HepG2 (cell line): ENCODE measurements at regions not wholly inside any gene's neighbourhood (a gene's known extent, or its start where the extent isn't known, plus 50 kb on each side); places are given as distances from the start of the nearest gene placed in this dataset.

Source experiments
- AKAP8 ChIP-seq: sonication (generic); formaldehyde crosslinking; IDR thresholded peaks from 2 replicates; pipeline ENCODE4 v1.5.1; 2020; ENCODE audit warnings: mild to moderate bottlenecking, missing genetic modification reagents
- ATAD3A ChIP-seq: sonication (generic); formaldehyde crosslinking; IDR thresholded peaks from 2 replicates; pipeline ENCODE4 v1.4.0; 2020; ENCODE audit warnings: missing genetic modification reagents
- ATRX ChIP-seq: sonication (generic); formaldehyde crosslinking; IDR thresholded peaks from 2 replicates; pipeline ENCODE4 v1.4.0; 2020; ENCODE audit warnings: missing genetic modification reagents, borderline replicate concordance
- BRCA1 ChIP-seq: sonication (generic); formaldehyde crosslinking; IDR thresholded peaks from 2 replicates; pipeline ENCODE4 v1.4.0; 2020; ENCODE audit warnings: missing genetic modification reagents
- GABPA ChIP-seq, 2 experiments: IDR thresholded peaks; 2 replicates each; pipeline ENCODE4 v1.6.1; 2011 to 2016; ENCODE audit warnings: low read depth in 2 of 2, low read length in 1 of 2, missing biosample characterization in 1 of 2, missing genetic modification characterization in 1 of 2
- MAFK ChIP-seq, 2 experiments: IDR thresholded peaks in 1 of 2; conservative IDR thresholded peaks in 1 of 2; 2 replicates each; pipeline ENCODE4 v1.6.1; 2011; ENCODE audit warnings: improper control_type of control experiment in 2 of 2, low read length in 2 of 2
- MED8 ChIP-seq: sonication (generic); formaldehyde crosslinking; IDR thresholded peaks from 2 replicates; pipeline ENCODE4 v1.8.1; 2023; ENCODE audit warnings: mild to moderate bottlenecking, missing genetic modification reagents; ENCODE audit not compliant: insufficient replicate concordance
- NCOA2 ChIP-seq: sonication (generic); formaldehyde crosslinking; IDR thresholded peaks from 2 replicates; pipeline ENCODE4 v1.8.0; 2022; ENCODE audit warnings: inconsistent platforms
- REPIN1 ChIP-seq: sonication (generic); formaldehyde crosslinking; IDR thresholded peaks from 2 replicates; pipeline ENCODE4 v1.8.0; 2022; ENCODE audit warnings: missing genetic modification reagents, low read depth, mild to moderate bottlenecking, borderline replicate concordance
- RFX5 ChIP-seq: IDR thresholded peaks from 2 replicates; pipeline ENCODE4 v1.6.1; 2011; ENCODE audit warnings: low read depth, low read length, improper control_type of control experiment
- SETDB1 ChIP-seq: sonication (generic); formaldehyde crosslinking; IDR thresholded peaks from 2 replicates; pipeline ENCODE4 v1.5.1; 2020; ENCODE audit warnings: missing genetic modification reagents, mild to moderate bottlenecking, borderline replicate concordance
- SNRNP70 ChIP-seq: fragments of 200-400 bp; formaldehyde crosslinking; IDR thresholded peaks from 2 replicates; pipeline ENCODE4 v1.6.1; 2017; ENCODE audit warnings: mild to moderate bottlenecking, low read depth, low read length, moderate library complexity
- TOE1 ChIP-seq: sonication (generic); formaldehyde crosslinking; IDR thresholded peaks from 2 replicates; pipeline ENCODE4 v1.4.0; 2020; ENCODE audit warnings: mild to moderate bottlenecking, missing genetic modification reagents
- TOPORS ChIP-seq: sonication (generic); formaldehyde crosslinking; IDR thresholded peaks from 2 replicates; pipeline ENCODE4 v1.8.0; 2023; ENCODE audit warnings: mild to moderate bottlenecking, missing genetic modification reagents
- ZBTB40 ChIP-seq, 2 experiments: fragments of 450-650 bp in 1 of 2; sonication (generic) in 1 of 2; formaldehyde crosslinking in 1 of 2; IDR thresholded peaks; 2 replicates each; pipeline versions ENCODE4 v1.6.1 to v1.8.0; 2016 to 2022; ENCODE audit warnings: antibody characterized with exemption in 1 of 2, mild to moderate bottlenecking in 1 of 2, missing genetic modification reagents in 1 of 2
- ZFY ChIP-seq: sonication (generic); formaldehyde crosslinking; IDR thresholded peaks from 2 replicates; pipeline ENCODE4 v1.4.0; 2020; ENCODE audit warnings: missing genetic modification reagents
- ZNF232 ChIP-seq: sonication (generic); formaldehyde crosslinking; IDR thresholded peaks from 2 replicates; pipeline ENCODE4 v1.4.0; 2020; ENCODE audit warnings: missing genetic modification reagents, borderline replicate concordance
- ZNF513 ChIP-seq: sonication (generic); formaldehyde crosslinking; conservative IDR thresholded peaks from 2 replicates; pipeline ENCODE4 v1.5.0; 2020; ENCODE audit warnings: missing genetic modification reagents

GRCh38 chr2:224145751-224146355 lies 106.8 kb upstream of the SERPINE2 start (continued):
- no peak for TF ChIP-seq RFX5
- no peak for TF ChIP-seq MED8 (CRISPR knock-in tag)
- TF ChIP-seq ZFY (CRISPR knock-in tag) = no peak; the same call in 1 of the 2 replicates
- TF ChIP-seq SETDB1 (CRISPR knock-in tag) = no peak; the same call in 1 of the 2 replicates
- TF ChIP-seq AKAP8 (CRISPR knock-in tag) = no peak; the same call in 1 of the 2 replicates
- TF ChIP-seq ZNF232 (CRISPR knock-in tag) = 0 out of 2 replicates have a peak, but pooled peaks have one; percentile 38
- TF ChIP-seq ATRX (CRISPR knock-in tag) = no peak
- no peak for TF ChIP-seq SNRNP70
- no peak for TF ChIP-seq ZNF513 (CRISPR knock-in tag)
- no peak for TF ChIP-seq REPIN1
- no peak for TF ChIP-seq BRCA1 (CRISPR knock-in tag)
- no peak for TF ChIP-seq ATAD3A (CRISPR knock-in tag)
- TF ChIP-seq TOE1 (CRISPR knock-in tag) = no peak
- TF ChIP-seq TOPORS = no peak
- TF ChIP-seq MAFK (conservative IDR thresholded peaks at IDR 0.05 in 1 of 2, IDR thresholded peaks at IDR 0.05 in 1 of 2; ENCODE audit: low read length in 2 of 2) = no peak
- no peak for TF ChIP-seq GABPA (IDR thresholded peaks at IDR 0.05; ENCODE audit: low read depth, low read length)
- TF ChIP-seq GABPA (CRISPR knock-in tag; IDR thresholded peaks at IDR 0.05; ENCODE audit: low read depth) = peak; percentile 80
- TF ChIP-seq ZBTB40 (IDR thresholded peaks at IDR 0.05) = no peak
- no peak; the same call in 1 of the 2 replicates for TF ChIP-seq ZBTB40 (CRISPR knock-in tag; IDR thresholded peaks at IDR 0.05)
- peak; percentile 77 for TF ChIP-seq NCOA2 (CRISPR knock-in tag)
